Naive thymus-derived CD4-positive, alpha-beta T cell (primary cell): ENCODE measurements at regions not wholly inside any gene's neighbourhood (a gene's known extent, or its start where the extent isn't known, plus 50 kb on each side); places are given as distances from the start of the nearest gene placed in this dataset.

Experiments
- ATAC-seq: fragments of 150-1000 bp; cut with Tn5 transposase; 2 replicates; pipeline ENCODE4 v1.10.0; 2021; ENCODE audit warnings: mild to moderate bottlenecking, moderate library complexity
- CTCF ChIA-PET: fragments of 350-600 bp; sonication (Branson Sonifier 250); formaldehyde crosslinking; loops from one replicate; lab custom pipeline; 2021; ENCODE audit warnings: antibody characterized with exemption; lab: Charles Lee
- POLR2A ChIA-PET: fragments of 350-600 bp; sonication (Branson Sonifier 250); formaldehyde crosslinking; loops from one replicate; lab custom pipeline; 2021; ENCODE audit warnings: antibody characterized with exemption, inconsistent platforms; lab: Charles Lee
- DNase-seq, 9 donors: peaks; one replicate each; pipeline versions ENCODE4 v3.0.0 to v3.0.0-alpha.2; 2020 to 2022; ENCODE audit warnings: mixed read lengths in 1 of 9
- H3K27ac ChIP-seq: one replicate; pipeline ENCODE4 v1.7.0; 2013; ENCODE audit warnings: mild to moderate bottlenecking, low read depth, low read length, moderate library complexity
- H3K27me3 ChIP-seq, 2 donors: one replicate each; pipeline ENCODE4 v1.7.0; 2013; ENCODE audit warnings: low read length in 2 of 2, mild to moderate bottlenecking in 2 of 2, moderate library complexity in 2 of 2; ENCODE audit not compliant: control insufficient read depth in 2 of 2, insufficient read depth in 2 of 2
- H3K36me3 ChIP-seq, 3 experiments: 1 replicate in 2 of 3; 2 replicates in 1 of 3; pipeline ENCODE4 v1.7.0; 2013; ENCODE audit warnings: low read length in 3 of 3, mild to moderate bottlenecking in 3 of 3, moderate library complexity in 1 of 3; ENCODE audit not compliant: insufficient read depth in 3 of 3, control insufficient read depth in 2 of 3
- H3K4me1 ChIP-seq, 2 donors: one replicate each; pipeline ENCODE4 v1.7.0; 2013; ENCODE audit warnings: low read length in 2 of 2, mild to moderate bottlenecking in 2 of 2, moderate library complexity in 1 of 2; ENCODE audit not compliant: control insufficient read depth in 2 of 2, insufficient read depth in 2 of 2
- H3K4me3 ChIP-seq: 2 replicates; pipeline ENCODE4 v1.7.0; 2013; ENCODE audit warnings: mild to moderate bottlenecking, low read length
- H3K9me3 ChIP-seq, 3 experiments: 1 replicate in 2 of 3; 2 replicates in 1 of 3; pipeline ENCODE4 v1.7.0; 2013; ENCODE audit warnings: low read length in 3 of 3; ENCODE audit not compliant: control insufficient read depth in 2 of 3
- H3K27ac Mint-ChIP-seq, 9 donors: one replicate each; pipeline ENCODE4 v1.8.0; 2020 to 2022; ENCODE audit warnings: mixed read lengths in 9 of 9, mild to moderate bottlenecking in 8 of 9, moderate library complexity in 5 of 9, inconsistent platforms in 2 of 9
- H3K27me3 Mint-ChIP-seq, 5 donors: one replicate each; pipeline ENCODE4 v1.8.0; 2021 to 2022; ENCODE audit warnings: mixed read lengths in 5 of 5, mild to moderate bottlenecking in 1 of 5
- H3K36me3 Mint-ChIP-seq, 5 donors: one replicate each; pipeline ENCODE4 v1.8.0; 2020 to 2022; ENCODE audit warnings: mixed read lengths in 5 of 5, mild to moderate bottlenecking in 3 of 5, inconsistent platforms in 1 of 5
- H3K4me1 Mint-ChIP-seq, 7 donors: one replicate each; pipeline ENCODE4 v1.8.0; 2020 to 2022; ENCODE audit warnings: mixed read lengths in 7 of 7, mild to moderate bottlenecking in 3 of 7, inconsistent platforms in 1 of 7
- H3K4me3 Mint-ChIP-seq, 10 donors: one replicate each; pipeline ENCODE4 v1.8.0; 2020 to 2022; ENCODE audit warnings: mild to moderate bottlenecking in 10 of 10, mixed read lengths in 10 of 10, moderate library complexity in 6 of 10, inconsistent platforms in 2 of 10
- H3K9me3 Mint-ChIP-seq, 11 donors: one replicate each; pipeline ENCODE4 v1.8.0; 2020 to 2022; ENCODE audit warnings: mixed read lengths in 11 of 11, mild to moderate bottlenecking in 4 of 11, inconsistent platforms in 1 of 11, moderate library complexity in 1 of 11
- intact Hi-C, 2 donors: fragments of 100-400 bp; cut with micrococcal nuclease; formaldehyde crosslinking; loops; one replicate each; pipeline ENCODE4 v1.15.1; 2023

DNA sequence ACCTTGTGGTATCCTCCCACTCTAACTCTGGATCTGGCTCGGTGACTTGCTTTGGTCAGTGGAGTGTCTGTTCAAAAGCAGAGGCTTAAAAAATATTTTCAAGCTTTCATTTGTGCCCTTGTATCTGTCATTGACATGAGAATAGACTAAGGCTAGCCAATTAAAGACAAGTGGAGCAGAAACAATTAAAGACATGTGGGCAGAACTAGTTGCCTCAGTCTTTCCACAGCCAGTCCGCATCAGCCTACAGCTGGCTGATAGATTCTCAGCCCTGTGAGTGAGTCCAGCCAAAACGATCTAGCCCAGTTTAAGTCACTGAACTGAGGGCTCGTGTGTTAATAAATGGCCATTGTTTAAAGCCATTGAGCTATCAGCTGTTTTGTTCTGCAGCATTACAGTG, 185.2 kb upstream of the DGKB start:
- no peaks in the 10 kb centered on the region for H3K27me3 ChIP-seq
- H3K27ac ChIP-seq: no peak overlapping the region
- no peaks in the 10 kb centered on the region for H3K4me1 ChIP-seq
- intact Hi-C loops: no loop called here
- Mint-ChIP-seq H3K9me3 (peaks cover 0 to 8% (median 5%) of the 10 kb centered on the region in 11 donors), H3K27ac (no peak overlapping the region), H3K4me1 (no peaks in the 10 kb centered on the region), H3K27me3 (no peaks in the 10 kb centered on the region), H3K36me3 (no peaks in the 10 kb centered on the region), H3K4me3 (no peak overlapping the region)
- H3K4me3 ChIP-seq: no peak overlapping the region
- ChIA-PET CTCF (no interaction called here), POLR2A (no interaction called here)
- DNase-seq: no peak
- H3K36me3 ChIP-seq: no peaks in the 10 kb centered on the region
- H3K9me3 ChIP-seq: no peaks in the 10 kb centered on the region
- no peak for ATAC-seq

DNA sequence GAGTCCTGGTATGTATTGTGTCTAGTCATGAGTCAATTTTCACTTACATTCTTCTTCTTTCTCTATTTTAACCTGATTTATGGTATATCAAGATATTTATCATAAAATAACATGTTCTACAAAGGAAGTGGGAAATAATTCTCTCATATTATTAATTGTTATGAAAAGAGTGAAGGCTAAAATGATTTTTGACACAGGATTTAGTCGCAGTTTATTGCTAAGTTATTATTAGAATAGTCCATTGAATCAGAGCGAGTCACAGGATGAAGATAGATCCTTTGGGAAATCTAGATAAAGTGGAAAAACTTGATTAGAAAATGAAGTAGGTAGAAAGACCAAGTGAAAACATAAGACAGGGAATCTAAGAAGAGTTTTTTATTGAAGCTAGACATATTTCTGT, 184.3 kb upstream of the DGKB start:
- Histone ChIP-seq H3K36me3 (no peaks in the 10 kb centered on the region), H3K27me3 (no peaks in the 10 kb centered on the region), H3K27ac (no peak overlapping the region), H3K9me3 (no peaks in the 10 kb centered on the region), H3K4me1 (no peaks in the 10 kb centered on the region), H3K4me3 (no peak overlapping the region)
- CTCF ChIA-PET: no interaction called here
- POLR2A ChIA-PET: no interaction called here
- no peak for DNase-seq
- Mint-ChIP-seq H3K4me3 (no peak overlapping the region), H3K27ac (no peak overlapping the region), H3K4me1 (no peaks in the 10 kb centered on the region), H3K9me3 (peaks cover 0 to 8% (median 5%) of the 10 kb centered on the region in 11 donors), H3K27me3 (no peaks in the 10 kb centered on the region), H3K36me3 (no peaks in the 10 kb centered on the region)
- no peak for ATAC-seq
- intact Hi-C loops: no loop called here

GRCh38 chr7:15086131-15086611, 183.6 kb upstream of the DGKB start:
- POLR2A ChIA-PET: no interaction called here
- Mint-ChIP-seq H3K4me1 (no peaks in the 10 kb centered on the region), H3K27ac (no peak overlapping the region), H3K4me3 (no peak overlapping the region), H3K9me3 (peaks cover 0 to 8% (median 5%) of the 10 kb centered on the region in 11 donors), H3K36me3 (no peaks in the 10 kb centered on the region), H3K27me3 (no peaks in the 10 kb centered on the region)
- no peak overlapping the region for H3K4me3 ChIP-seq
- CTCF ChIA-PET: no interaction called here
- H3K36me3 ChIP-seq: no peaks in the 10 kb centered on the region
- DNase-seq (no peak), ATAC-seq (no peak)
- no peaks in the 10 kb centered on the region for H3K9me3 ChIP-seq
- H3K27me3 ChIP-seq: no peaks in the 10 kb centered on the region
- intact Hi-C loops: no loop called here
- H3K27ac ChIP-seq: no peak overlapping the region
- H3K4me1 ChIP-seq: no peaks in the 10 kb centered on the region

DNA sequence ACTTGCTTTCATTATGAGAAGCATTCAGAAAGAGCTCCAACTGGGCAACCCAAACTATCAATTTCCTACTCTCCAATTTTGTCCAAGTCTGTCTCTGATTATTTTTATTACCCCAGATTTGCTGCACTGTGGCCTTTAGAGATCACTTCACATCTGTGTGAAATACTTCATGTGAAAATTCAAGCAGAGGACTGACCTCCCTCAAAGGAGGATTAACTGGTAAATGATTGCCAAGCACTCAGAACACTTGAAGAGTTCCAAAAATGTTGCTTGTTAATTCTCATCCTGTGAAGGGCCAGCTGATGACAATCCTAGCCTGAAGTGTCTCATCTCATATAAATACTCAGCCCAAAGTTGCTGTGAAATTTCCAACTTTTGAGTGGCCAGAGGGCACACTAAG, 182.8 kb upstream of the DGKB start:
- DNase-seq: no peak
- Mint-ChIP-seq H3K4me3 (no peak overlapping the region), H3K27me3 (no peaks in the 10 kb centered on the region), H3K27ac (no peak overlapping the region), H3K4me1 (no peaks in the 10 kb centered on the region), H3K9me3 (peaks cover 0 to 8% (median 5%) of the 10 kb centered on the region in 11 donors), H3K36me3 (no peaks in the 10 kb centered on the region)
- CTCF ChIA-PET: no interaction called here
- Histone ChIP-seq H3K4me1 (no peaks in the 10 kb centered on the region), H3K36me3 (no peaks in the 10 kb centered on the region), H3K27ac (no peak overlapping the region), H3K4me3 (no peak overlapping the region), H3K9me3 (no peaks in the 10 kb centered on the region), H3K27me3 (no peaks in the 10 kb centered on the region)
- POLR2A ChIA-PET: no interaction called here
- intact Hi-C loops: no loop called here
- ATAC-seq: no peak

DNA sequence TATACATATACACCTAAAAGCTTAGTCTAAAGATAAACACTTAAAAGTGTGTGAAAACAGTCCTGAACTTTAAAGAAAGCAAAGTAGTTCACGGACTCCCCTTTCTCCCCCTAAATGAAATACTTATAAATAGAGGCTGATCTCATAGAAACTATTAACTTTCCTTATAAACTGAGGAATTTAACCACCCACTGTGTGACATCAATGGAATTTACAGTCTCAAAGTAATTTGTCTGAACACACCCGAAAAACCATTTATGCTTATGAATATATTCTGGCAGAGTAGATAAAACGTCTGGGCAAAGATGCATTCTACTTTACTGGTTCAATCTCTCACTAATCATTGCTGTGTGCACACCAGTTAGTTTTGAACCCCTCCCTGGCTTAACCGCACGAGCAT, 181.8 kb upstream of the DGKB start:
- no peak overlapping the region for H3K27ac ChIP-seq
- Mint-ChIP-seq H3K9me3 (peaks cover 0 to 5% (median 2%) of the 10 kb centered on the region in 11 donors), H3K4me1 (no peaks in the 10 kb centered on the region), H3K27me3 (no peaks in the 10 kb centered on the region), H3K4me3 (no peak overlapping the region), H3K36me3 (no peaks in the 10 kb centered on the region), H3K27ac (peak overlapping the region in 1 of 9 donors; percentile 36)
- no peak for ATAC-seq
- H3K9me3 ChIP-seq: no peaks in the 10 kb centered on the region
- intact Hi-C loops: no loop called here
- no peak for DNase-seq
- no peaks in the 10 kb centered on the region for H3K4me1 ChIP-seq
- ChIA-PET CTCF (no interaction called here), POLR2A (no interaction called here)
- no peaks in the 10 kb centered on the region for H3K36me3 ChIP-seq
- no peak overlapping the region for H3K4me3 ChIP-seq
- H3K27me3 ChIP-seq: no peaks in the 10 kb centered on the region

- Histone ChIP-seq H3K4me1 (no peaks in the 10 kb centered on the region), H3K9me3 (no peaks in the 10 kb centered on the region), H3K27me3 (no peaks in the 10 kb centered on the region), H3K36me3 (no peaks in the 10 kb centered on the region), H3K27ac (no peak overlapping the region), H3K4me3 (no peak overlapping the region)
- ATAC-seq (no peak), DNase-seq (no peak)
- Mint-ChIP-seq H3K9me3 (peaks cover 0 to 7% (median 3%) of the 10 kb centered on the region in 11 donors), H3K27me3 (no peaks in the 10 kb centered on the region), H3K27ac (no peak overlapping the region), H3K4me3 (no peak overlapping the region), H3K4me1 (no peaks in the 10 kb centered on the region), H3K36me3 (no peaks in the 10 kb centered on the region)
- intact Hi-C loops: no loop called here
- ChIA-PET POLR2A (no interaction called here), CTCF (no interaction called here)
Measured at GRCh38 chr7:15081891-15082290, 179.3 kb upstream of the DGKB start.

- no peaks in the 10 kb centered on the region for H3K27me3 Mint-ChIP-seq
- Histone ChIP-seq H3K27me3 (no peaks in the 10 kb centered on the region), H3K9me3 (no peaks in the 10 kb centered on the region), H3K4me1 (no peaks in the 10 kb centered on the region), H3K4me3 (no peak overlapping the region), H3K27ac (no peak overlapping the region), H3K36me3 (no peaks in the 10 kb centered on the region)
- DNase-seq (no peak), ATAC-seq (no peak)
- intact Hi-C loops: no loop called here
- H3K9me3 Mint-ChIP-seq: peaks cover 0 to 27% (median 1%) of the 10 kb centered on the region in 11 donors
- H3K36me3 Mint-ChIP-seq: no peaks in the 10 kb centered on the region
- no peak overlapping the region for H3K4me3 Mint-ChIP-seq
- no peak overlapping the region for H3K27ac Mint-ChIP-seq
- no peaks in the 10 kb centered on the region for H3K4me1 Mint-ChIP-seq
- CTCF ChIA-PET: interaction anchor here (0.6 kb wide), 1 partner anchor 291 kb away, joined by 3 read pairs; no protein-coding TSS in a partner anchor
- POLR2A ChIA-PET: no interaction called here
Measured at GRCh38 chr7:15073301-15073700, 170.8 kb upstream of the DGKB start.
